CD14-positive monocyte (primary cell): ENCODE measurements at regions not wholly inside any gene's neighbourhood (a gene's known extent, or its start where the extent isn't known, plus 50 kb on each side); places are given as distances from the start of the nearest gene placed in this dataset.

Experiments
- DNase-seq, 3 donors: peaks; one replicate each; pipeline ENCODE4 v3.0.0-alpha.2; 2011 to 2022
- H2AFZ ChIP-seq: 2 replicates; pipeline ENCODE4 v1.6.0; 2012; ENCODE audit warnings: mild to moderate bottlenecking, low read depth, low read length, inconsistent platforms; ENCODE audit not compliant: insufficient read depth, poor library complexity, severe bottlenecking
- H3K27ac ChIP-seq, 2 donors: 1 replicate in 1 of 2; 2 replicates in 1 of 2; pipeline ENCODE4 v1.5.1; 2012 to 2013; ENCODE audit warnings: low read length in 2 of 2, control low read depth in 1 of 2, inconsistent platforms in 1 of 2, low read depth in 1 of 2, mild to moderate bottlenecking in 1 of 2
- H3K27me3 ChIP-seq, 2 donors: one replicate each; pipeline versions ENCODE4 v1.6.0 to v1.6.1; 2011 to 2013; ENCODE audit warnings: low read length in 2 of 2; ENCODE audit not compliant: control insufficient read depth in 2 of 2, insufficient read depth in 2 of 2
- H3K36me3 ChIP-seq, 2 donors: replicated peaks in 1 of 2; 1 replicate in 1 of 2; 2 replicates in 1 of 2; pipeline versions ENCODE4 v1.5.1 to v1.6.1; 2012 to 2013; ENCODE audit warnings: low read length in 2 of 2, control low read depth in 1 of 2, inconsistent platforms in 1 of 2, mild to moderate bottlenecking in 1 of 2; ENCODE audit not compliant: insufficient read depth in 2 of 2, control insufficient read depth in 1 of 2
- H3K4me1 ChIP-seq, 2 donors: 1 replicate in 1 of 2; 2 replicates in 1 of 2; pipeline versions ENCODE4 v1.5.1 to v1.6.1; 2012 to 2013; ENCODE audit warnings: low read length in 2 of 2, control low read depth in 1 of 2, inconsistent platforms in 1 of 2, mild to moderate bottlenecking in 1 of 2, moderate library complexity in 1 of 2; ENCODE audit not compliant: insufficient read depth in 2 of 2, control insufficient read depth in 1 of 2
- H3K4me2 ChIP-seq: replicated peaks from 2 replicates; pipeline ENCODE3; 2012; ENCODE audit warnings: low read length, moderate library complexity, mild to moderate bottlenecking; ENCODE audit not compliant: poor library complexity, severe bottlenecking; ENCODE audit errors: extremely low read depth
- H3K4me3 ChIP-seq, 3 experiments: fragments of 200-600 bp in 1 of 3; sonication (generic) in 1 of 3; replicated peaks in 1 of 3; 1 replicate in 2 of 3; 2 replicates in 1 of 3; pipeline ENCODE4 v1.5.1; 2011 to 2013; ENCODE audit warnings: low read length in 3 of 3, mild to moderate bottlenecking in 3 of 3, control low read depth in 2 of 3, low read depth in 2 of 3, inconsistent platforms in 1 of 3, moderate library complexity in 1 of 3
- H3K79me2 ChIP-seq: 2 replicates; pipeline ENCODE4 v1.6.0; 2012; ENCODE audit warnings: mild to moderate bottlenecking, control low read depth, inconsistent platforms, low read length, moderate library complexity; ENCODE audit not compliant: insufficient read depth
- H3K9ac ChIP-seq: 2 replicates; pipeline ENCODE4 v1.6.0; 2017; ENCODE audit warnings: low read length, mild to moderate bottlenecking; ENCODE audit not compliant: insufficient read depth, poor library complexity, severe bottlenecking
- H3K9me3 ChIP-seq, 2 donors: replicated peaks in 1 of 2; 1 replicate in 1 of 2; 2 replicates in 1 of 2; pipeline versions ENCODE4 v1.5.1 to v1.6.1; 2012 to 2013; ENCODE audit warnings: low read length in 2 of 2, control low read depth in 1 of 2; ENCODE audit not compliant: control insufficient read depth in 1 of 2, insufficient read depth in 1 of 2
- H4K20me1 ChIP-seq: 2 replicates; pipeline ENCODE4 v1.6.0; 2012; ENCODE audit warnings: mild to moderate bottlenecking, low read length, control low read depth, moderate library complexity; ENCODE audit not compliant: insufficient read depth
- H3K27ac Mint-ChIP-seq, 7 donors: one replicate each; pipeline ENCODE4 v1.8.0; 2020; ENCODE audit warnings: mild to moderate bottlenecking in 7 of 7, mixed read lengths in 7 of 7, moderate library complexity in 6 of 7, inconsistent platforms in 2 of 7
- H3K27me3 Mint-ChIP-seq, 3 donors: one replicate each; pipeline ENCODE4 v1.8.0; 2021 to 2022; ENCODE audit warnings: low read depth in 3 of 3, mild to moderate bottlenecking in 3 of 3, mixed read lengths in 3 of 3, moderate library complexity in 3 of 3, inconsistent platforms in 1 of 3
- H3K36me3 Mint-ChIP-seq, 2 donors: one replicate each; pipeline ENCODE4 v1.8.0; 2020; ENCODE audit warnings: mixed read lengths in 2 of 2, inconsistent platforms in 1 of 2, mild to moderate bottlenecking in 1 of 2
- H3K4me1 Mint-ChIP-seq: one replicate; pipeline ENCODE4 v1.8.0; 2020; ENCODE audit warnings: mild to moderate bottlenecking, mixed read lengths
- H3K4me3 Mint-ChIP-seq, 2 donors: one replicate each; pipeline ENCODE4 v1.8.0; 2020; ENCODE audit warnings: mild to moderate bottlenecking in 2 of 2, mixed read lengths in 2 of 2, moderate library complexity in 1 of 2
- H3K9me3 Mint-ChIP-seq, 7 donors: one replicate each; pipeline ENCODE4 v1.8.0; 2020 to 2022; ENCODE audit warnings: mixed read lengths in 7 of 7, mild to moderate bottlenecking in 6 of 7, moderate library complexity in 6 of 7, inconsistent platforms in 2 of 7
- CTCF ChIP-seq: fragments of 200-600 bp; IDR thresholded peaks from one replicate; pipeline ENCODE4 v1.8.0; 2022; ENCODE audit warnings: antibody characterized with exemption, mild to moderate bottlenecking
- WGBS: methylation state at CpG from one replicate; pipeline ENCODE4 v1.1.5; 2013; ENCODE audit warnings: missing lambda C conversion rate; ENCODE audit not compliant: insufficient coverage; 5-methylcytosine and 5-hydroxymethylcytosine counted together
- intact Hi-C, 2 donors: fragments of 100-400 bp; cut with micrococcal nuclease; formaldehyde crosslinking; loops; one replicate each; pipeline versions ENCODE4 v1.15.0 to v1.15.1; 2023

- H3K27ac Mint-ChIP-seq = no peak overlapping the region
- H3K9ac ChIP-seq = no peak overlapping the region
- no peaks in the 10 kb centered on the region for H3K36me3 ChIP-seq
- H3K27me3 Mint-ChIP-seq = peaks cover 1 to 5% (median 3%) of the 10 kb centered on the region in 3 donors
- H3K79me2 ChIP-seq = no peaks in the 10 kb centered on the region
- TF ChIP-seq CTCF = no peak
- no peak for DNase-seq
- no CpG with 5 or more reads among the region's 2 CpGs for WGBS
- H3K9me3 Mint-ChIP-seq = peaks cover 4 to 15% (median 11%) of the 10 kb centered on the region in 7 donors
- intact Hi-C loops = no loop called here
- H3K4me3 Mint-ChIP-seq = no peak overlapping the region
- H2AFZ ChIP-seq = no peak overlapping the region
- H3K36me3 Mint-ChIP-seq = no peaks in the 10 kb centered on the region
- no peaks in the 10 kb centered on the region for H3K4me1 Mint-ChIP-seq
- peaks cover 3 to 14% of the 10 kb centered on the region in 2 donors for H3K9me3 ChIP-seq
- no peaks in the 10 kb centered on the region for H3K4me1 ChIP-seq
- no peak overlapping the region for H3K27ac ChIP-seq
- H4K20me1 ChIP-seq = no peaks in the 10 kb centered on the region
- H3K27me3 ChIP-seq = no peaks in the 10 kb centered on the region
- H3K4me2 ChIP-seq = no peak overlapping the region
- H3K4me3 ChIP-seq = no peak overlapping the region
Measured at GRCh38 chr9:93898026-93898425, 57.1 kb downstream of the BARX1 start.

GRCh38 chr9:93897075-93897970 lies 57.8 kb downstream of the BARX1 start:
- Histone ChIP-seq H3K4me3 (no peak overlapping the region), H3K9ac (no peak overlapping the region), H3K4me2 (no peak overlapping the region), H4K20me1 (no peaks in the 10 kb centered on the region), H3K27ac (no peak overlapping the region), H3K79me2 (no peaks in the 10 kb centered on the region), H3K4me1 (no peaks in the 10 kb centered on the region), H3K36me3 (no peaks in the 10 kb centered on the region), H3K9me3 (peaks cover 10 to 18% of the 10 kb centered on the region in 2 donors), H2AFZ (no peak overlapping the region), H3K27me3 (no peaks in the 10 kb centered on the region)
- no peak for DNase-seq
- H3K27me3 Mint-ChIP-seq = peaks cover 3 to 5% (median 3%) of the 10 kb centered on the region in 3 donors
- no peak overlapping the region for H3K4me3 Mint-ChIP-seq
- no peak overlapping the region for H3K27ac Mint-ChIP-seq
- intact Hi-C loops = no loop called here
- H3K36me3 Mint-ChIP-seq = no peaks in the 10 kb centered on the region
- 100% methylated on average over 6 of the region's 8 CpGs for WGBS
- no peak for TF ChIP-seq CTCF
- H3K4me1 Mint-ChIP-seq = no peaks in the 10 kb centered on the region
- peaks cover 8 to 21% (median 17%) of the 10 kb centered on the region in 7 donors for H3K9me3 Mint-ChIP-seq
